ENCODE measurements at regions not wholly inside any gene's neighbourhood (a gene's known extent, or its start where the extent isn't known, plus 50 kb on each side); places are given as distances from the start of the nearest gene placed in this dataset.

GRCh38 chr1:103336408-103336807 lies 189.1 kb upstream of the RNPC3 start:
- TF ChIP-seq CTCF (conservative IDR thresholded peaks at IDR 0.05; ENCODE audit: control insufficient read depth, insufficient read depth, low read depth, low read length): no peak

GRCh38 chr1:103333141-103333540 lies 192.4 kb upstream of the RNPC3 start:
- H3K4me3 ChIP-seq (ENCODE audit: control insufficient read depth, low read depth, low read length): no peak overlapping the region
- no peak for DNase-seq (ENCODE audit: low read depth)
- no peak for TF ChIP-seq CTCF (conservative IDR thresholded peaks at IDR 0.05; ENCODE audit: control insufficient read depth, insufficient read depth, low read depth, low read length)

More at GRCh38 chr1:103336408-103336807, 189.1 kb upstream of the RNPC3 start:
- H3K4me3 ChIP-seq (ENCODE audit: control insufficient read depth, low read depth, low read length): no peak overlapping the region
- DNase-seq (ENCODE audit: low read depth): no peak

- no peak for TF ChIP-seq CTCF (conservative IDR thresholded peaks at IDR 0.05; ENCODE audit: control insufficient read depth, insufficient read depth, low read depth, low read length)
- no peak for DNase-seq (ENCODE audit: low read depth)
- H3K4me3 ChIP-seq (ENCODE audit: control insufficient read depth, low read depth, low read length): no peak overlapping the region
Observed at GRCh38 chr1:103327054-103327719, 198.3 kb upstream of the RNPC3 start.

GRCh38 chr1:103326595-103326994 lies 198.9 kb upstream of the RNPC3 start:
- DNase-seq (ENCODE audit: low read depth): no peak
- H3K4me3 ChIP-seq (ENCODE audit: control insufficient read depth, low read depth, low read length): no peak overlapping the region

GRCh38 chr1:103309786-103310185 lies 201.5 kb upstream of the COL11A1 start:
- no peak for TF ChIP-seq CTCF (conservative IDR thresholded peaks at IDR 0.05; ENCODE audit: control insufficient read depth, insufficient read depth, low read depth, low read length)
- H3K4me3 ChIP-seq (ENCODE audit: control insufficient read depth, low read depth, low read length): no peak overlapping the region
- DNase-seq (ENCODE audit: low read depth): no peak

More at GRCh38 chr1:103326595-103326994, 198.9 kb upstream of the RNPC3 start:
- TF ChIP-seq CTCF (conservative IDR thresholded peaks at IDR 0.05; ENCODE audit: control insufficient read depth, insufficient read depth, low read depth, low read length): no peak

GRCh38 chr1:103307751-103308150 lies 199.4 kb upstream of the COL11A1 start:
- no peak for TF ChIP-seq CTCF (conservative IDR thresholded peaks at IDR 0.05; ENCODE audit: control insufficient read depth, insufficient read depth, low read depth, low read length)
- H3K4me3 ChIP-seq (ENCODE audit: control insufficient read depth, low read depth, low read length): no peak overlapping the region
- no peak for DNase-seq (ENCODE audit: low read depth)
